ENCODE measurements at regions not wholly inside any gene's neighbourhood (a gene's known extent, or its start where the extent isn't known, plus 50 kb on each side); places are given as distances from the start of the nearest gene placed in this dataset.
A peak's percentile ranks its signal among the peaks of the same experiment; 100 is the strongest.

DNA sequence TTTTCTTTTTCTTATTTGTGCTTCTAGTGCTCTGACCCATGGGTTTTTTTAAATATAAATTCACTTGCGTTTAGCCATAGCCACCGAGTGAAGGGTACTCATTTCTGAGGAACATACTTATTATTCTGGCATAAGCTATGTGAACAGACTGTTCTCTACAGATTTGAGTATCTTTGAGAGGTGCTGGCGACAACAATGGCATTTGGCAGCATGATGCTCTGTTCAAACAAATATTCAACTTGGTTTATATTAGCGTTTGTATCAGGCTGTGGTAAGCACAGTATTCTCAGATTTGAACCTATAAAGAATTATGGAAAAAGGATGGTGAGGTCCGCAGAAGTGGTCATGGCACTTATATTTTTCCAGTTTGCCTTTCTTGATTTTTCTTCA lies 108.7 kb upstream of the LIMCH1 start:
- CTCF ChIA-PET, result no interaction called here
- H3K9me3 Mint-ChIP-seq (ENCODE audit: low read depth, unreplicated experiment), result no peaks in the 10 kb centered on the region
- no TSS peak for BruUV-seq (replicated peaks)

DNA sequence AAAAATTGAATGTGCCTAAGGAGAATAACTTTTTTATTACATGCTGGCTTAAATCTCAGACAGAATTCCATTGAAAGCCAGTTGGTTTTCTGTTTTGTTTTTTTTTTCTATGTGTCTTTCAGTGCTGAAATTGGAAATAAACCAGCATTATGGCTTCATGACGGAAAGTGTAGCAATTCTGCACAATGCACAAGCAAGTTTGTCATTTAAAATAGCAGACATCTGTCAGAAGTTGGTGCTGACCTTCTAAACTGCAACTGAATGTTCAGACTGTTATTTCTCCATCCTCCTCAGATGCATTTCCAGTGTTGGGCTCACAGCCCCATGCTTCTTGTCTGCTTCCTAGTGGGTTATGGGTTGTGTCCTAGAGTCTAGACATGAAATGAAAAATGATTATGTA lies 107.2 kb upstream of the LIMCH1 start:
- peaks cover 36% of the 10 kb centered on the region for H3K4me1 Mint-ChIP-seq (ENCODE audit: low read depth, unreplicated experiment)
- H3K4me3 Mint-ChIP-seq (ENCODE audit: low read depth, unreplicated experiment), result no peak overlapping the region
- TF ChIP-seq, protein P1, sequence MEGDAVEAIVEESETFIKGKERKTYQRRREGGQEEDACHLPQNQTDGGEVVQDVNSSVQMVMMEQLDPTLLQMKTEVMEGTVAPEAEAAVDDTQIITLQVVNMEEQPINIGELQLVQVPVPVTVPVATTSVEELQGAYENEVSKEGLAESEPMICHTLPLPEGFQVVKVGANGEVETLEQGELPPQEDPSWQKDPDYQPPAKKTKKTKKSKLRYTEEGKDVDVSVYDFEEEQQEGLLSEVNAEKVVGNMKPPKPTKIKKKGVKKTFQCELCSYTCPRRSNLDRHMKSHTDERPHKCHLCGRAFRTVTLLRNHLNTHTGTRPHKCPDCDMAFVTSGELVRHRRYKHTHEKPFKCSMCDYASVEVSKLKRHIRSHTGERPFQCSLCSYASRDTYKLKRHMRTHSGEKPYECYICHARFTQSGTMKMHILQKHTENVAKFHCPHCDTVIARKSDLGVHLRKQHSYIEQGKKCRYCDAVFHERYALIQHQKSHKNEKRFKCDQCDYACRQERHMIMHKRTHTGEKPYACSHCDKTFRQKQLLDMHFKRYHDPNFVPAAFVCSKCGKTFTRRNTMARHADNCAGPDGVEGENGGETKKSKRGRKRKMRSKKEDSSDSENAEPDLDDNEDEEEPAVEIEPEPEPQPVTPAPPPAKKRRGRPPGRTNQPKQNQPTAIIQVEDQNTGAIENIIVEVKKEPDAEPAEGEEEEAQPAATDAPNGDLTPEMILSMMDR (IDR thresholded peaks at IDR 0.05; ENCODE audit: unreplicated experiment), result no peak
- no peak for DNase-seq
- H3K27me3 Mint-ChIP-seq (ENCODE audit: unreplicated experiment), result no peaks in the 10 kb centered on the region
- no peaks in the 10 kb centered on the region for H3K9me3 Mint-ChIP-seq (ENCODE audit: low read depth, unreplicated experiment)
- no peak overlapping the region for H3K27ac Mint-ChIP-seq (ENCODE audit: unreplicated experiment)
- BruUV-seq (replicated peaks), result no TSS peak
- no peaks in the 10 kb centered on the region for H3K36me3 Mint-ChIP-seq (ENCODE audit: insufficient read depth, unreplicated experiment)
- intact Hi-C loops (cut with micrococcal nuclease; ENCODE audit: unreplicated experiment), result loop anchor here (5.0 to 10.0 kb wide), 2 partner anchors 68 to 146 kb away; no protein-coding TSS in a partner anchor
- CTCF ChIA-PET, result no interaction called here

More for the DNA sequence above, 108.7 kb upstream of the LIMCH1 start:
- Mint-ChIP-seq H3K27me3 (ENCODE audit: unreplicated experiment) (no peaks in the 10 kb centered on the region), H3K4me3 (ENCODE audit: low read depth, unreplicated experiment) (no peak overlapping the region), H3K4me1 (ENCODE audit: low read depth, unreplicated experiment) (peaks cover 44% of the 10 kb centered on the region), H3K36me3 (ENCODE audit: insufficient read depth, unreplicated experiment) (no peaks in the 10 kb centered on the region), H3K27ac (ENCODE audit: unreplicated experiment) (no peak overlapping the region)
- intact Hi-C loops (cut with micrococcal nuclease; ENCODE audit: unreplicated experiment), result no loop called here
- TF ChIP-seq, protein P1 (IDR thresholded peaks at IDR 0.05; ENCODE audit: unreplicated experiment), result no peak
- no peak for DNase-seq

DNA sequence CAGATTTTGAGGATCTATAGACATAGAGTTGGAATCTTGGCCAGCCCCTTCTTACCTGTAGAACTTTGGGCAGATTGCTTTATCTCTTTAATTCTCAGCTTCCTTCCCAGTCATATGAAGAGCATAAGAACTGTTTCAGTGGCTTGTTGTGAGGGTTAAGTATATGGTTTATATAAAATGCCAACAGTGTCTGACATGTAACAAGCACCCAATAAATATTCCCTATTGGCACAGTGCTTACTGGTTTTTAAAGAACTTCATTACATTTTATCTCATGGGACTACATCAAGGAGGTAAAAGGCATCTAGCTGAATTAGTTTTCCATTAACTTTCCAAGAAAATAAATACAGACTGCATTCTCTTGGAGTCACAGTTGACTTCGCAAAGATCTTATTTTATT lies 106.7 kb upstream of the LIMCH1 start:
- Mint-ChIP-seq H3K4me1 (ENCODE audit: low read depth, unreplicated experiment) (peaks cover 36% of the 10 kb centered on the region), H3K36me3 (ENCODE audit: insufficient read depth, unreplicated experiment) (no peaks in the 10 kb centered on the region), H3K27me3 (ENCODE audit: unreplicated experiment) (no peaks in the 10 kb centered on the region), H3K9me3 (ENCODE audit: low read depth, unreplicated experiment) (no peaks in the 10 kb centered on the region), H3K27ac (ENCODE audit: unreplicated experiment) (no peak overlapping the region), H3K4me3 (ENCODE audit: low read depth, unreplicated experiment) (no peak overlapping the region)
- CTCF ChIA-PET, result no interaction called here
- intact Hi-C loops (cut with micrococcal nuclease; ENCODE audit: unreplicated experiment), result loop anchor here (5.0 to 10.0 kb wide), 2 partner anchors 69 to 146 kb away; no protein-coding TSS in a partner anchor
- TF ChIP-seq, protein P1 (IDR thresholded peaks at IDR 0.05; ENCODE audit: unreplicated experiment), result no peak
- no peak for DNase-seq
- BruUV-seq (replicated peaks), result no TSS peak

DNA sequence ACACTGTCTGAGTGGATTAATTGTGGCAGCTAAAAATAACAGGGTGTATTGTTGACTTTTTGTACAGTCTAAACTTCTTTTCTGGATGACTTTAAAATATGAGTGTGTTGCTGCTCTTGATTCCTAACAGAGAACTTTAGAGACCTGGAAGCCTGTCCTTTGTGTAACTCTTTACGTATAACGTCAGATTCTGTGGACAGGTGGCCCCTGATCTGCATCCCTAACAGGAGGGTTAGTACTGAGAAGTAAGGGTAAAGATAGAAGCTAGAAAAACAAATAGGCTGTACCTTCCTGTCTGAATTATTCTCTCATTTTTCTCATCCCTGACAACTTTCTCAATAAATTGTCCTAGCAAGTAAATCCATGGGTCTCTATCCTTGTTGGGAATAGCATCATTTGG lies 105.7 kb upstream of the LIMCH1 start:
- CTCF ChIA-PET, result no interaction called here
- intact Hi-C loops (cut with micrococcal nuclease; ENCODE audit: unreplicated experiment), result loop anchor here (5.0 to 10.0 kb wide), 2 partner anchors 70 to 147 kb away; no protein-coding TSS in a partner anchor
- no peaks in the 10 kb centered on the region for H3K36me3 Mint-ChIP-seq (ENCODE audit: insufficient read depth, unreplicated experiment)
- no peak for DNase-seq
- TF ChIP-seq, protein P1 (IDR thresholded peaks at IDR 0.05; ENCODE audit: unreplicated experiment), result no peak
- H3K27me3 Mint-ChIP-seq (ENCODE audit: unreplicated experiment), result no peaks in the 10 kb centered on the region
- no peak overlapping the region for H3K4me3 Mint-ChIP-seq (ENCODE audit: low read depth, unreplicated experiment)
- H3K9me3 Mint-ChIP-seq (ENCODE audit: low read depth, unreplicated experiment), result no peaks in the 10 kb centered on the region
- BruUV-seq (replicated peaks), result no TSS peak
- H3K27ac Mint-ChIP-seq (ENCODE audit: unreplicated experiment), result peak overlapping the region; percentile 56
- peaks cover 44% of the 10 kb centered on the region for H3K4me1 Mint-ChIP-seq (ENCODE audit: low read depth, unreplicated experiment)
